OCI-LY1 (cell line): ENCODE measurements at regions not wholly inside any gene's neighbourhood (a gene's known extent, or its start where the extent isn't known, plus 50 kb on each side); places are given as distances from the start of the nearest gene placed in this dataset.

Experiments
- H2AFZ ChIP-seq: fragments of 200-600 bp; sonication (generic), shearing (Covaris generic); 2 replicates; pipeline ENCODE4 v1.6.0; 2014; ENCODE audit warnings: antibody characterized with exemption, mild to moderate bottlenecking, low read length
- H3F3A ChIP-seq: fragments of 200-600 bp; sonication (generic), shearing (Covaris generic); 2 replicates; pipeline ENCODE4 v1.6.0; 2014; ENCODE audit warnings: mild to moderate bottlenecking, antibody characterized with exemption, low read length, moderate library complexity; ENCODE audit not compliant: insufficient read depth
- H3K27ac ChIP-seq: fragments of 200-600 bp; sonication (generic); 2 replicates; pipeline ENCODE4 v1.5.1; 2014; ENCODE audit warnings: low read length, mixed run types, mild to moderate bottlenecking, low read depth; ENCODE audit not compliant: poor library complexity, severe bottlenecking
- H3K27me3 ChIP-seq: fragments of 200-600 bp; sonication (generic); 2 replicates; pipeline ENCODE4 v1.6.0; 2014; ENCODE audit warnings: antibody characterized with exemption, mild to moderate bottlenecking, low read length, moderate library complexity; ENCODE audit not compliant: insufficient read depth
- H3K36me3 ChIP-seq: fragments of 200-600 bp; sonication (generic); 2 replicates; pipeline ENCODE4 v1.6.1; 2014; ENCODE audit warnings: mild to moderate bottlenecking, antibody characterized with exemption, low read length, moderate library complexity, mixed read lengths; ENCODE audit not compliant: insufficient read depth
- H3K4me1 ChIP-seq: fragments of 200-600 bp; sonication (generic); 2 replicates; pipeline ENCODE4 v1.5.1; 2014; ENCODE audit warnings: mild to moderate bottlenecking, low read length, moderate library complexity; ENCODE audit not compliant: insufficient read depth, severe bottlenecking
- H3K4me2 ChIP-seq: fragments of 200-600 bp; sonication (generic), shearing (Covaris generic); 2 replicates; pipeline ENCODE4 v1.6.1; 2014; ENCODE audit warnings: low read length
- H3K4me3 ChIP-seq: fragments of 200-600 bp; sonication (generic); 2 replicates; pipeline ENCODE4 v1.5.1; 2014; ENCODE audit warnings: low read length, low read depth, mild to moderate bottlenecking, mixed read lengths; ENCODE audit not compliant: poor library complexity, severe bottlenecking
- H3K79me2 ChIP-seq: fragments of 200-600 bp; shearing (Covaris generic); 2 replicates; pipeline ENCODE4 v1.6.1; 2016; ENCODE audit warnings: mixed run types, low read length, mixed read lengths; ENCODE audit not compliant: insufficient read depth
- H3K9ac ChIP-seq: fragments of 200-600 bp; sonication (generic), shearing (Covaris generic); 2 replicates; pipeline ENCODE4 v1.6.1; 2014; ENCODE audit warnings: mild to moderate bottlenecking, low read length, mixed read lengths
- H3K9me2 ChIP-seq: fragments of 200-600 bp; sonication (generic), shearing (Covaris generic); 2 replicates; pipeline ENCODE4 v1.6.1; 2014; ENCODE audit warnings: low read depth, mild to moderate bottlenecking, low read length, mixed read lengths
- H3K9me3 ChIP-seq: fragments of 200-600 bp; shearing (Covaris generic); 2 replicates; pipeline ENCODE4 v1.6.1; 2014; ENCODE audit warnings: low read length, mixed read lengths
- H4K20me1 ChIP-seq: fragments of 200-600 bp; sonication (generic), shearing (Covaris generic); 2 replicates; pipeline ENCODE4 v1.6.0; 2016; ENCODE audit warnings: mild to moderate bottlenecking, low read length; ENCODE audit not compliant: insufficient read depth
- EZH2 ChIP-seq: fragments of 200-600 bp; sonication (generic), shearing (Covaris generic); IDR thresholded peaks from 2 replicates; pipeline ENCODE4 v1.8.0; 2017; ENCODE audit warnings: borderline replicate concordance, mixed run types, mild to moderate bottlenecking, antibody characterized with exemption, low read length, moderate library complexity, mixed read lengths
- TF ChIP-seq, protein P1 (sequence below): fragments of 200-600 bp; sonication (generic), shearing (Covaris generic); IDR thresholded peaks from 2 replicates; pipeline ENCODE4 v1.5.1; 2017; ENCODE audit warnings: mild to moderate bottlenecking, antibody characterized with exemption, low read length, moderate library complexity, mixed read lengths

DNA sequence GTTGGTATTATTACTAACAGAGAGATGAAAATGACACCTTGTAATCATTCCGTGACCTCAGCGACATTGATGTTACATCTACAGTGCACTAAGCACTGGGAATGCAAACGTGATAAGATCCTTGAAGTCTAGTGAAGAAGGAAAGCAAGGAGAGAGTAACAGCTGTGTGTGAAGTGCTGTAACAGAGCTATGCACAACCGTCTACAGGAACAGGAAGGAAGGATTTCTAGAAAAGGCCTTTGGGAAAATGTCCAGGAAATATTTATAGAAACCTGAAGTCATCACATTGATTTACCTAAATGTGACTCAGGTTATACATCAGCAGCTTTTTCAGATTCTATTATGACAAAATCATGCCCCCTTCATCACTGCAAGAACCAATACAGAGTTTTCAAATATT is 304.2 kb upstream of the AMIGO2 start:
- H3K27me3 ChIP-seq = no peaks in the 10 kb centered on the region
- no peak overlapping the region for H3K4me3 ChIP-seq
- H3F3A ChIP-seq = no peaks in the 10 kb centered on the region
- no peaks in the 10 kb centered on the region for H3K9me2 ChIP-seq
- peak overlapping the region; percentile 72 for H3K27ac ChIP-seq
- TF ChIP-seq, protein P1, sequence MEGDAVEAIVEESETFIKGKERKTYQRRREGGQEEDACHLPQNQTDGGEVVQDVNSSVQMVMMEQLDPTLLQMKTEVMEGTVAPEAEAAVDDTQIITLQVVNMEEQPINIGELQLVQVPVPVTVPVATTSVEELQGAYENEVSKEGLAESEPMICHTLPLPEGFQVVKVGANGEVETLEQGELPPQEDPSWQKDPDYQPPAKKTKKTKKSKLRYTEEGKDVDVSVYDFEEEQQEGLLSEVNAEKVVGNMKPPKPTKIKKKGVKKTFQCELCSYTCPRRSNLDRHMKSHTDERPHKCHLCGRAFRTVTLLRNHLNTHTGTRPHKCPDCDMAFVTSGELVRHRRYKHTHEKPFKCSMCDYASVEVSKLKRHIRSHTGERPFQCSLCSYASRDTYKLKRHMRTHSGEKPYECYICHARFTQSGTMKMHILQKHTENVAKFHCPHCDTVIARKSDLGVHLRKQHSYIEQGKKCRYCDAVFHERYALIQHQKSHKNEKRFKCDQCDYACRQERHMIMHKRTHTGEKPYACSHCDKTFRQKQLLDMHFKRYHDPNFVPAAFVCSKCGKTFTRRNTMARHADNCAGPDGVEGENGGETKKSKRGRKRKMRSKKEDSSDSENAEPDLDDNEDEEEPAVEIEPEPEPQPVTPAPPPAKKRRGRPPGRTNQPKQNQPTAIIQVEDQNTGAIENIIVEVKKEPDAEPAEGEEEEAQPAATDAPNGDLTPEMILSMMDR = no peak
- TF ChIP-seq EZH2 = no peak
- H3K9me3 ChIP-seq = no peaks in the 10 kb centered on the region
- no peaks in the 10 kb centered on the region for H4K20me1 ChIP-seq
- H3K4me2 ChIP-seq = peak overlapping the region; percentile 3; the same call in 1 of the 2 replicates
- peaks cover 61% of the 10 kb centered on the region for H3K4me1 ChIP-seq
- H3K9ac ChIP-seq = 0 out of 2 replicates have a peak overlapping the region, but pooled peaks have one; percentile 4
- H3K36me3 ChIP-seq = no peaks in the 10 kb centered on the region
- no peak overlapping the region for H2AFZ ChIP-seq
- H3K79me2 ChIP-seq = no peaks in the 10 kb centered on the region

DNA sequence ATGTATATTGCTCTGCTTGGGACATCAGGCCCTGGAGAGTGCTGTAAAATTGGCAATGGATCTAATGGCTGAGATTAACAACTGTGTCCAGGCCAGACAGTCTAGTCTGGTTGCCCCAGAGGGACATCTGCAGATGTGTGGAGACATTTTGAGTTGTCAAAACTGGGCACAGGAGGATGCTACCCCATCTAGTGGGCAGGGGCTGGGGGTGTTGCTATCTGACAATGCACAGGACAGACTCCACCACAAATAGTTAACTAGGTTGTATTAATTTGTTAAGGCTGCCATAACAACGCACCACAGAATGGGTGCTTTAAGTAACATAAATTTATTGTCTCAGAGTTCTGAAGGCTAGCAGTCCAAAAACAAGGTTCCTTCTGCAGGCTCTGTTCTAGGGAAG is 302.5 kb upstream of the AMIGO2 start:
- Histone ChIP-seq H3K4me2 (no peak overlapping the region), H3K27me3 (no peaks in the 10 kb centered on the region), H3K9ac (0 out of 2 replicates have a peak overlapping the region, but pooled peaks have one; percentile 16), H2AFZ (no peak overlapping the region), H3K4me3 (no peak overlapping the region), H3K9me3 (no peaks in the 10 kb centered on the region), H3F3A (no peaks in the 10 kb centered on the region), H3K9me2 (no peaks in the 10 kb centered on the region), H3K79me2 (no peaks in the 10 kb centered on the region), H3K27ac (peak overlapping the region; percentile 72), H4K20me1 (no peaks in the 10 kb centered on the region), H3K4me1 (peaks cover 77% of the 10 kb centered on the region), H3K36me3 (no peaks in the 10 kb centered on the region)
- TF ChIP-seq, protein P1 = peak; percentile 55
- no peak for TF ChIP-seq EZH2

DNA sequence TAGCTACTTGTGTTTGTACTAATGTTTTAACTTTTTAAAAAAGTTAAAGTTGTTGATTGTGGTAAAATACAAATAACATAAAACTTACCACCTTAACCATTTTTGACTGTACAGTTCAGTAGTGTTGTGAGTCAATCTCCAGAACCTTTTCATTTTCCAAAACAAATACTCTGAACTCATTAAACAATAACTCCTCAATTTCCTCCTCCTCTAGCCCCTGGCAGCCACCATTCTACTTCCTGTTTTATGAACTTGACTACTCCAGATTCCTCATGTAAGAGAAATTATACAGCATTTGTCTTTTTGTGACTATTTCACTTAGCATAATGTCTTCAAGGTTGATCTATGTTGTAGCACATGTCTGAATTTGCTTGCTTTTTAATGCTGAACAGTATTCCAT is 299.1 kb upstream of the AMIGO2 start:
- Histone ChIP-seq H3K9me2 (no peaks in the 10 kb centered on the region), H3K9ac (no peak overlapping the region), H2AFZ (peak overlapping the region; percentile 40; the same call in 1 of the 2 replicates), H3K27me3 (no peaks in the 10 kb centered on the region), H4K20me1 (no peaks in the 10 kb centered on the region), H3K79me2 (no peaks in the 10 kb centered on the region), H3K36me3 (no peaks in the 10 kb centered on the region), H3K9me3 (no peaks in the 10 kb centered on the region), H3K27ac (peak overlapping the region; percentile 43), H3K4me3 (no peak overlapping the region), H3K4me1 (peaks cover 54% of the 10 kb centered on the region), H3F3A (no peaks in the 10 kb centered on the region), H3K4me2 (no peak overlapping the region)
- TF ChIP-seq, protein P1 = no peak
- no peak for TF ChIP-seq EZH2
